ENCODE measurements at regions not wholly inside any gene's neighbourhood (a gene's known extent, or its start where the extent isn't known, plus 50 kb on each side); places are given as distances from the start of the nearest gene placed in this dataset.

DNA sequence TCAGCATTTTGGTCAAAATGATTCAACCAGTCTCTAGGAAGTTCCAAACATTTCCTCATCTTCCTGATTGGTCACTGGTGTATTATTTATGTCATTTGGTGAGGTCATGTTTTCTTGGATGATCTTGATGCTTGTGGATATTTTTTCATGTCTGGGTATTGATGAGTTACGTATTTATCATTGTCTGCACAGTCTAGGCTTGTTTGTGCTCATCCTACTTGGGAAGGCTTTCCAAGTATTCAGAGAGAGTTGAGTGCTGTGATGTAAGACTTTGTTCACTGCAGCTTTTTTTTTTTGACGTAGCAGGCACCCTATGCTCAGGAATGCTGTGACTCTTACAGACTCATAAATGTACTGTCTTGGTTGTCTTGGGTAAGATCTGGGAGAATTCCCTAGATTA lies 509.5 kb downstream of the SLITRK1 start:
- TF ChIP-seq, protein P1, sequence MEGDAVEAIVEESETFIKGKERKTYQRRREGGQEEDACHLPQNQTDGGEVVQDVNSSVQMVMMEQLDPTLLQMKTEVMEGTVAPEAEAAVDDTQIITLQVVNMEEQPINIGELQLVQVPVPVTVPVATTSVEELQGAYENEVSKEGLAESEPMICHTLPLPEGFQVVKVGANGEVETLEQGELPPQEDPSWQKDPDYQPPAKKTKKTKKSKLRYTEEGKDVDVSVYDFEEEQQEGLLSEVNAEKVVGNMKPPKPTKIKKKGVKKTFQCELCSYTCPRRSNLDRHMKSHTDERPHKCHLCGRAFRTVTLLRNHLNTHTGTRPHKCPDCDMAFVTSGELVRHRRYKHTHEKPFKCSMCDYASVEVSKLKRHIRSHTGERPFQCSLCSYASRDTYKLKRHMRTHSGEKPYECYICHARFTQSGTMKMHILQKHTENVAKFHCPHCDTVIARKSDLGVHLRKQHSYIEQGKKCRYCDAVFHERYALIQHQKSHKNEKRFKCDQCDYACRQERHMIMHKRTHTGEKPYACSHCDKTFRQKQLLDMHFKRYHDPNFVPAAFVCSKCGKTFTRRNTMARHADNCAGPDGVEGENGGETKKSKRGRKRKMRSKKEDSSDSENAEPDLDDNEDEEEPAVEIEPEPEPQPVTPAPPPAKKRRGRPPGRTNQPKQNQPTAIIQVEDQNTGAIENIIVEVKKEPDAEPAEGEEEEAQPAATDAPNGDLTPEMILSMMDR (conservative IDR thresholded peaks at IDR 0.05), result no peak
- TF ChIP-seq ZFX (IDR thresholded peaks at IDR 0.05), result no peak
